SK-N-MC (cell line): ENCODE measurements at regions not wholly inside any gene's neighbourhood (a gene's known extent, or its start where the extent isn't known, plus 50 kb on each side); places are given as distances from the start of the nearest gene placed in this dataset.

Source experiments
- EZH2 ChIP-seq: fragments of 200-600 bp; sonication (generic); IDR thresholded peaks from one replicate; pipeline ENCODE4 v1.6.1; 2017; ENCODE audit warnings: antibody characterized with exemption
- POLR2AphosphoS5 ChIP-seq: IDR thresholded peaks from 2 replicates; pipeline ENCODE4 v1.6.1; 2012; ENCODE audit warnings: mild to moderate bottlenecking, low read depth, low read length, borderline replicate concordance

GRCh38 chr2:3025984-3026383 is 351.6 kb downstream of the EIPR1 start:
- TF ChIP-seq EZH2 (no peak), POLR2AphosphoS5 (no peak)
